Neutrophil (primary cell): ENCODE measurements at regions not wholly inside any gene's neighbourhood (a gene's known extent, or its start where the extent isn't known, plus 50 kb on each side); places are given as distances from the start of the nearest gene placed in this dataset.

ENCODE experiments used
- H3K27ac ChIP-seq: fragments of 200-600 bp; sonication (generic); 2 replicates; pipeline ENCODE4 v1.5.1; 2016; ENCODE audit warnings: mild to moderate bottlenecking, moderate library complexity
- H3K27me3 ChIP-seq: fragments of 200-600 bp; sonication (generic); 2 replicates; pipeline ENCODE4 v1.6.0; 2016; ENCODE audit warnings: mild to moderate bottlenecking
- H3K36me3 ChIP-seq: fragments of 200-600 bp; sonication (generic); 2 replicates; pipeline ENCODE4 v1.5.1; 2017
- H3K4me1 ChIP-seq, 2 experiments: fragments of 200-600 bp in 1 of 2; sonication (generic) in 1 of 2; 1 replicate in 1 of 2; 2 replicates in 1 of 2; pipeline versions ENCODE4 v1.5.1 to v1.6.1; 2013 to 2016; ENCODE audit warnings: low read depth in 1 of 2, low read length in 1 of 2, mild to moderate bottlenecking in 1 of 2, moderate library complexity in 1 of 2; ENCODE audit not compliant: control insufficient read depth in 1 of 2, insufficient read depth in 1 of 2
- H3K4me3 ChIP-seq, 2 experiments: fragments of 200-600 bp in 1 of 2; sonication (generic) in 1 of 2; 1 replicate in 1 of 2; 2 replicates in 1 of 2; pipeline ENCODE4 v1.5.1; 2013 to 2016; ENCODE audit warnings: low read depth in 1 of 2, low read length in 1 of 2, mild to moderate bottlenecking in 1 of 2, moderate library complexity in 1 of 2
- H3K9me3 ChIP-seq: fragments of 200-600 bp; sonication (generic); 2 replicates; pipeline ENCODE4 v1.5.1; 2016
- CTCF ChIP-seq: fragments of 200-600 bp; sonication (generic); IDR thresholded peaks from 2 replicates; pipeline ENCODE4 v1.5.1; 2016; ENCODE audit warnings: antibody characterized with exemption

GRCh38 chr3:193827040-193827669 is 234.1 kb downstream of the OPA1 start:
- TF ChIP-seq CTCF, result no peak
- no peak overlapping the region for H3K27ac ChIP-seq
- no peak overlapping the region for H3K4me3 ChIP-seq
- H3K9me3 ChIP-seq, result no peaks in the 10 kb centered on the region
- H3K27me3 ChIP-seq, result no peaks in the 10 kb centered on the region
- no peaks in the 10 kb centered on the region for H3K36me3 ChIP-seq
- H3K4me1 ChIP-seq, result no peaks in the 10 kb centered on the region

- no peak overlapping the region for H3K4me3 ChIP-seq
These were observed 234.9 kb downstream of the OPA1 start for GRCh38 chr3:193827871-193828270.

GRCh38 chr3:193828477-193828876 is 235.5 kb downstream of the OPA1 start:
- Histone ChIP-seq H3K4me1 (no peaks in the 10 kb centered on the region), H3K4me3 (no peak overlapping the region), H3K9me3 (no peaks in the 10 kb centered on the region), H3K36me3 (no peaks in the 10 kb centered on the region), H3K27me3 (no peaks in the 10 kb centered on the region), H3K27ac (no peak overlapping the region)
- no peak for TF ChIP-seq CTCF

More at GRCh38 chr3:193827871-193828270, 234.9 kb downstream of the OPA1 start:
- no peak overlapping the region for H3K27ac ChIP-seq
- no peaks in the 10 kb centered on the region for H3K9me3 ChIP-seq
- H3K4me1 ChIP-seq, result no peaks in the 10 kb centered on the region
- H3K27me3 ChIP-seq, result no peaks in the 10 kb centered on the region
- TF ChIP-seq CTCF, result no peak
- H3K36me3 ChIP-seq, result no peaks in the 10 kb centered on the region

GRCh38 chr3:193829781-193830180 is 236.8 kb downstream of the OPA1 start:
- no peak for TF ChIP-seq CTCF
- H3K4me3 ChIP-seq, result no peak overlapping the region
- no peaks in the 10 kb centered on the region for H3K9me3 ChIP-seq
- H3K27ac ChIP-seq, result no peak overlapping the region
- no peaks in the 10 kb centered on the region for H3K4me1 ChIP-seq
- no peaks in the 10 kb centered on the region for H3K27me3 ChIP-seq
- no peaks in the 10 kb centered on the region for H3K36me3 ChIP-seq

- Histone ChIP-seq H3K27me3 (no peaks in the 10 kb centered on the region), H3K4me1 (no peaks in the 10 kb centered on the region), H3K4me3 (no peak overlapping the region), H3K36me3 (no peaks in the 10 kb centered on the region), H3K27ac (no peak overlapping the region), H3K9me3 (no peaks in the 10 kb centered on the region)
- TF ChIP-seq CTCF, result no peak
These were observed 237.8 kb downstream of the OPA1 start for GRCh38 chr3:193830791-193831191.
